ENCODE measurements at regions not wholly inside any gene's neighbourhood (a gene's known extent, or its start where the extent isn't known, plus 50 kb on each side); places are given as distances from the start of the nearest gene placed in this dataset.

DNA sequence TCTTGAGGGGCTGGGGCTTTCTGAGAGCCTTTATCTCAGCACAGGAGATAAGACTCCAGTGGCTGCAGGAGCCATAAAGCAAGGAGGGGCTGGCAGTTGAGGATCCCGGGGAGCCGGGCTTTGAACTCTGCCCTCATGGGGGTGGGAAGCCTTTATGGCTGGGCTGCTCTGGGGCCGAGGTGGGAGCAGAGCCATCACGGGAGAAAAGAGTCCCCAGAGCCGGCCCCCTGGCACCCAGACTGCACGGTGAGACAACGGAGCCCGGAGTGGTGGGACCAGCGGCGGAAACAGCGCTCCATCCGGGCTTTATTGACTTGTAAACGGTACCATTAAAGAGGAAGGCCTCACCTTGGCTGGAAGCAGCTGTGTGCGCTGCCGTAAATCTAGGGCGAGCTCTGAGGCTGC is 162.6 kb downstream of the MYCN start:
- Histone ChIP-seq H2BK5ac (ENCODE audit: low read depth, low read length) (peak overlapping the region; percentile 100; the same call in 1 of the 2 replicates), H2BK12ac (ENCODE audit: low read depth, low read length) (no peak overlapping the region; the same call in 1 of the 2 replicates), H3K4me3 (ENCODE audit: extremely low read depth in 1 of 4, insufficient read depth in 2 of 4, low read depth in 3 of 4, low read length in 4 of 4) (no peak overlapping the region), H3K4ac (replicated peaks; ENCODE audit: insufficient read length, low read depth, low read length) (peak overlapping the region; percentile 75), H3K9ac (replicated peaks in 1 of 4; ENCODE audit: extremely low read depth in 1 of 4, low read depth in 3 of 4, low read length in 3 of 4) (no peak overlapping the region), H3K14ac (ENCODE audit: insufficient read length) (no peak overlapping the region), H2AK5ac (ENCODE audit: low read depth, low read length) (no peak overlapping the region), H3K23ac (ENCODE audit: insufficient read length) (no peak overlapping the region), H2BK120ac (replicated peaks; ENCODE audit: low read depth, low read length) (peak overlapping the region; percentile 82), H3K9me3 (ENCODE audit: insufficient read depth in 2 of 2, low read depth in 1 of 2, low read length in 1 of 2) (no peaks in the 10 kb centered on the region), H3K36me3 (ENCODE audit: control insufficient read depth in 2 of 4, insufficient read depth in 4 of 4, low read length in 3 of 4) (no peaks in the 10 kb centered on the region), H3K23me2 (ENCODE audit: low read depth, low read length) (peaks cover 5% of the 10 kb centered on the region), H4K5ac (ENCODE audit: insufficient read length, low read depth, low read length) (peak overlapping the region; percentile 51), H4K20me1 (replicated peaks in 1 of 2; ENCODE audit: control insufficient read depth in 1 of 2, insufficient read depth in 2 of 2, low read length in 2 of 2) (no peaks in the 10 kb centered on the region), H2AFZ (ENCODE audit: low read length) (no peak overlapping the region), H4K91ac (replicated peaks; ENCODE audit: insufficient read length, low read length) (peak overlapping the region; percentile 95), H3K4me2 (ENCODE audit: insufficient read depth in 1 of 2, low read depth in 2 of 2, low read length in 2 of 2) (peak overlapping the region; percentile 15 to 96; a peak in 2 of 4 replicates), H3K18ac (ENCODE audit: extremely low read depth, low read length) (peak overlapping the region; percentile 91), H3K4me1 (replicated peaks in 1 of 4; ENCODE audit: control insufficient read depth in 3 of 4, insufficient read depth in 4 of 4, low read length in 3 of 4) (peaks cover 23 to 41% (median 32%) of the 10 kb centered on the region in 4 experiments), H2BK15ac (ENCODE audit: low read length) (no peak overlapping the region), H3K79me1 (ENCODE audit: low read depth, low read length) (no peaks in the 10 kb centered on the region), H3K79me2 (ENCODE audit: control insufficient read depth in 1 of 2, insufficient read depth in 2 of 2, low read length in 2 of 2) (no peaks in the 10 kb centered on the region), H3K27ac (ENCODE audit: low read depth, low read length) (no peak overlapping the region; the same call in 1 of the 2 replicates), H2BK20ac (ENCODE audit: low read length) (peak overlapping the region; percentile 94; the same call in 1 of the 2 replicates), H3K56ac (replicated peaks; ENCODE audit: insufficient read length, low read depth, low read length) (no peak overlapping the region), H3K27me3 (replicated peaks in 1 of 4; ENCODE audit: control insufficient read depth in 3 of 4, extremely low read depth in 1 of 4, insufficient read depth in 3 of 4, low read length in 3 of 4) (no peaks in the 10 kb centered on the region), H4K8ac (ENCODE audit: extremely low read depth, insufficient read depth, low read length) (no peak overlapping the region)
- TF ChIP-seq POLR2AphosphoS5 (IDR thresholded peaks at IDR 0.05; ENCODE audit: low read depth, low read length) = no peak
- no peak for TF ChIP-seq SP4 (IDR thresholded peaks at IDR 0.05; ENCODE audit: low read length)
- TF ChIP-seq TAF1 (IDR thresholded peaks at IDR 0.05; ENCODE audit: low read depth, low read length) = 0 out of 2 replicates have a peak, but pooled peaks have one; percentile 8
- TF ChIP-seq JUND (IDR thresholded peaks at IDR 0.05; ENCODE audit: low read length) = no peak
- ChIA-PET POLR2A (ENCODE audit: partially characterized antibody) (interaction anchor here (1.4 to 5.0 kb wide), 3 partner anchors 38 to 162 kb away, joined by 4 to 46 read pairs (median 9); partner anchors contain the start of gene MYCN), CTCF (ENCODE audit: partially characterized antibody) (interaction anchor here (0.7 to 5.8 kb wide), 4 partner anchors 141 to 305 kb away, joined by 3 to 28 read pairs (median 4); partner anchors contain the start of gene MYCN)
- FAIRE-seq (no peak), DNase-seq (ENCODE audit: low read depth in 1 of 2, low spot score in 2 of 2) (peak in 1 of 2 experiments; percentile 56)
- 47% methylated on average over 16 of the region's 16 CpGs; no CpG with 5 or more reads in 1 of the 2 experiments for WGBS, 2 experiments (ENCODE audit: extremely low coverage in 1 of 2, insufficient coverage in 1 of 2, insufficient read length in 1 of 2, insufficient replicate concordance in 2 of 2, low coverage in 1 of 2, low lambda C conversion rate in 2 of 2, missing lambda C conversion rate in 1 of 2)

All from H1 (cell line).